HepG2 (cell line): ENCODE measurements at regions not wholly inside any gene's neighbourhood (a gene's known extent, or its start where the extent isn't known, plus 50 kb on each side); places are given as distances from the start of the nearest gene placed in this dataset.
A peak's percentile ranks its signal among the peaks of the same experiment; 100 is the strongest.

ENCODE experiments used
- ATAC-seq: fragments of 200-7000 bp; cut with Tn5 transposase; 3 replicates; pipeline ENCODE4 v1.9.1; 2020; ENCODE audit warnings: mild to moderate bottlenecking, moderate library complexity
- BruUV-seq: library from RNA; stranded (reverse); fragments of 400-500 nt; replicated peaks from 2 replicates; lab custom pipeline; 2021; lab: Mats Ljungman, UMichigan
- CTCF ChIA-PET: fragments of 300-600 bp; formaldehyde crosslinking; extraction: SDS; loops from one replicate; lab custom pipeline; 2021; ENCODE audit warnings: low total read pairs, inconsistent platforms, low intra/inter-chr PET ratio; lab: Yijun Ruan, JAX
- POLR2A ChIA-PET: fragments of 350-600 bp; sonication (Branson Sonifier 250); formaldehyde crosslinking; loops from one replicate; lab custom pipeline; 2020; ENCODE audit warnings: antibody characterized with exemption, inconsistent platforms; lab: Yijun Ruan, JAX
- DNase-seq: peaks from one replicate; pipeline ENCODE4 v3.0.0-alpha.2; 2015; ENCODE audit warnings: low spot score
- FAIRE-seq: peaks from 3 replicates; lab custom pipeline; 2011; peaks lifted over from hg19 to GRCh38; lab: Jason Lieb, UNC
- H2AFZ ChIP-seq: one replicate; pipeline ENCODE4 v1.6.1; 2011; ENCODE audit warnings: low read length, inconsistent platforms
- H3K27ac ChIP-seq: fragments of 300-600 bp; 3 replicates; pipeline ENCODE4 v1.8.0; 2011; ENCODE audit warnings: mixed run types, mild to moderate bottlenecking, mixed read lengths, low read length, inconsistent platforms; ENCODE audit not compliant: insufficient read depth; ENCODE audit errors: extremely low read length
- H3K27me3 ChIP-seq, 2 experiments: fragments of 200-600 bp in 1 of 2; 2 replicates in 1 of 2; 3 replicates in 1 of 2; pipeline versions ENCODE4 v1.6.0 to v1.8.0; 2011; ENCODE audit warnings: low read length in 2 of 2, mild to moderate bottlenecking in 2 of 2, moderate library complexity in 2 of 2, inconsistent platforms in 1 of 2; ENCODE audit not compliant: insufficient read depth in 2 of 2, control insufficient read depth in 1 of 2
- H3K36me3 ChIP-seq, 2 experiments: fragments of 200-600 bp in 1 of 2; replicated peaks in 1 of 2; 2 replicates in 1 of 2; 3 replicates in 1 of 2; pipeline versions ENCODE4 v1.5.1 to v1.8.0; 2011; ENCODE audit warnings: low read length in 2 of 2, inconsistent platforms in 1 of 2; ENCODE audit not compliant: insufficient read depth in 2 of 2, control insufficient read depth in 1 of 2
- H3K4me1 ChIP-seq: 2 replicates; pipeline ENCODE4 v1.5.1; 2012; ENCODE audit warnings: low read length, inconsistent platforms; ENCODE audit not compliant: insufficient read depth
- H3K4me2 ChIP-seq: 2 replicates; pipeline ENCODE4 v1.6.0; 2011; ENCODE audit warnings: low read depth, low read length, inconsistent platforms
- H3K4me3 ChIP-seq, 3 experiments: fragments of 200-600 bp in 1 of 3; sonication (generic), shearing (Covaris generic) in 1 of 3; replicated peaks in 1 of 3; 2 replicates each; pipeline ENCODE4 v1.5.1; 2011 to 2016; ENCODE audit warnings: low read length in 3 of 3, inconsistent platforms in 2 of 3, low read depth in 2 of 3, mild to moderate bottlenecking in 2 of 3, control low read depth in 1 of 3, mixed read lengths in 1 of 3; ENCODE audit not compliant: insufficient read depth in 1 of 3
- H3K79me2 ChIP-seq: one replicate; pipeline ENCODE4 v1.6.1; 2011; ENCODE audit warnings: low read length, inconsistent platforms; ENCODE audit not compliant: insufficient read depth
- H3K9ac ChIP-seq: 2 replicates; pipeline ENCODE4 v1.6.0; 2011; ENCODE audit warnings: mild to moderate bottlenecking, low read depth, low read length, inconsistent platforms; ENCODE audit not compliant: insufficient read depth
- H3K9me3 ChIP-seq: 2 replicates; pipeline ENCODE4 v1.5.1; 2012; ENCODE audit warnings: mild to moderate bottlenecking, low read length
- H4K20me1 ChIP-seq: 2 replicates; pipeline ENCODE4 v1.6.0; 2011; ENCODE audit warnings: inconsistent platforms, mild to moderate bottlenecking, low read length, moderate library complexity; ENCODE audit not compliant: insufficient read depth
- EZH2 ChIP-seq: conservative IDR thresholded peaks from 2 replicates; pipeline ENCODE4 v1.6.1; 2012; ENCODE audit warnings: mild to moderate bottlenecking, low read depth, low read length, moderate library complexity
- MAFF ChIP-seq: IDR thresholded peaks from 2 replicates; pipeline ENCODE4 v1.6.1; 2011; ENCODE audit warnings: low read depth, low read length, improper control_type of control experiment
- MAFK ChIP-seq, 2 experiments: IDR thresholded peaks in 1 of 2; conservative IDR thresholded peaks in 1 of 2; 2 replicates each; pipeline ENCODE4 v1.6.1; 2011; ENCODE audit warnings: improper control_type of control experiment in 2 of 2, low read length in 2 of 2
- NCOA1 ChIP-seq: sonication (generic); formaldehyde crosslinking; IDR thresholded peaks from 2 replicates; pipeline ENCODE4 v1.9.0; 2021; ENCODE audit warnings: missing genetic modification reagents
- ZFP41 ChIP-seq: sonication (generic); formaldehyde crosslinking; IDR thresholded peaks from 2 replicates; pipeline ENCODE4 v1.4.0; 2020; ENCODE audit warnings: mild to moderate bottlenecking, missing genetic modification reagents, borderline replicate concordance
- ZNF713 ChIP-seq: sonication (generic); formaldehyde crosslinking; IDR thresholded peaks from 2 replicates; pipeline ENCODE4 v1.4.0; 2020; ENCODE audit warnings: mild to moderate bottlenecking, missing genetic modification reagents
- WGBS: methylation state at CpG from one replicate; pipeline ENCODE4 v1.1.6; 2017; ENCODE audit warnings: low lambda C conversion rate; 5-methylcytosine and 5-hydroxymethylcytosine counted together
- in situ Hi-C: cut with HindIII; loops from 2 replicates; pipeline ENCODE4 v1.10.0; 2017; ENCODE audit warnings: low pct_unique_long_range_greater_than_20kb; ENCODE audit not compliant: extremely low pct_ligation_motif_present
- intact Hi-C: fragments of 100-400 bp; cut with micrococcal nuclease; formaldehyde crosslinking; loops from one replicate; pipeline ENCODE4 v1.10.0; 2022; ENCODE audit not compliant: unreplicated experiment
- TF ChIP-seq, protein P1 (sequence below): sonication (generic); formaldehyde crosslinking; IDR thresholded peaks from 2 replicates; pipeline ENCODE4 v1.5.1; 2020; ENCODE audit warnings: mild to moderate bottlenecking, missing genetic modification reagents, borderline replicate concordance

DNA sequence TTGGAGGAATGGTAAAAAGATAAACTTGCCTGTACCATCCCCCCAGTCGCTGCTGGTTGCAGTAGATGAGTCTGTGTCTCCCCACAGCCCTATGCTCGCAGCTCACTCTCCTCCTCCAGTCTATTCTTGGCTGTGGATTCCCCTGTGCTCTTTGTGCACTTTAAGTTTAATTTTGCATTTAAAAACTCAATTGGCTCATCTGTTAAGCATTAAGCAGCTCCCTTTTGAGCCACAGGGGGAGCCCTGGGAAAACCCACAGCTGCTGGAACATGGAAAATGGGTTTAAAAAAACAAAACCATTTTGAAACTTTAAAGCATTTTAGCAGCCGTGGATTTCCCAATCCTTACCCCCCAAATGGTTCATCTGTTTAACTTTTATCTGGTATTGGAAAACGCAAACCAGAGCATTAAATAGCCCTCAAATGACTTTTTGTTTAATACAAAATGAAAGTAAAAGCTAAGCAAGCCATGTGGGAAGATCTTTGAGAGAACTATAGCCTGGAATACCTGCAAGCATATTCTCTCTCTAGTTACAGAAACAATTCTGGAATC, 536.9 kb downstream of the ZIC1 start (continued):
- TF ChIP-seq, protein P1, sequence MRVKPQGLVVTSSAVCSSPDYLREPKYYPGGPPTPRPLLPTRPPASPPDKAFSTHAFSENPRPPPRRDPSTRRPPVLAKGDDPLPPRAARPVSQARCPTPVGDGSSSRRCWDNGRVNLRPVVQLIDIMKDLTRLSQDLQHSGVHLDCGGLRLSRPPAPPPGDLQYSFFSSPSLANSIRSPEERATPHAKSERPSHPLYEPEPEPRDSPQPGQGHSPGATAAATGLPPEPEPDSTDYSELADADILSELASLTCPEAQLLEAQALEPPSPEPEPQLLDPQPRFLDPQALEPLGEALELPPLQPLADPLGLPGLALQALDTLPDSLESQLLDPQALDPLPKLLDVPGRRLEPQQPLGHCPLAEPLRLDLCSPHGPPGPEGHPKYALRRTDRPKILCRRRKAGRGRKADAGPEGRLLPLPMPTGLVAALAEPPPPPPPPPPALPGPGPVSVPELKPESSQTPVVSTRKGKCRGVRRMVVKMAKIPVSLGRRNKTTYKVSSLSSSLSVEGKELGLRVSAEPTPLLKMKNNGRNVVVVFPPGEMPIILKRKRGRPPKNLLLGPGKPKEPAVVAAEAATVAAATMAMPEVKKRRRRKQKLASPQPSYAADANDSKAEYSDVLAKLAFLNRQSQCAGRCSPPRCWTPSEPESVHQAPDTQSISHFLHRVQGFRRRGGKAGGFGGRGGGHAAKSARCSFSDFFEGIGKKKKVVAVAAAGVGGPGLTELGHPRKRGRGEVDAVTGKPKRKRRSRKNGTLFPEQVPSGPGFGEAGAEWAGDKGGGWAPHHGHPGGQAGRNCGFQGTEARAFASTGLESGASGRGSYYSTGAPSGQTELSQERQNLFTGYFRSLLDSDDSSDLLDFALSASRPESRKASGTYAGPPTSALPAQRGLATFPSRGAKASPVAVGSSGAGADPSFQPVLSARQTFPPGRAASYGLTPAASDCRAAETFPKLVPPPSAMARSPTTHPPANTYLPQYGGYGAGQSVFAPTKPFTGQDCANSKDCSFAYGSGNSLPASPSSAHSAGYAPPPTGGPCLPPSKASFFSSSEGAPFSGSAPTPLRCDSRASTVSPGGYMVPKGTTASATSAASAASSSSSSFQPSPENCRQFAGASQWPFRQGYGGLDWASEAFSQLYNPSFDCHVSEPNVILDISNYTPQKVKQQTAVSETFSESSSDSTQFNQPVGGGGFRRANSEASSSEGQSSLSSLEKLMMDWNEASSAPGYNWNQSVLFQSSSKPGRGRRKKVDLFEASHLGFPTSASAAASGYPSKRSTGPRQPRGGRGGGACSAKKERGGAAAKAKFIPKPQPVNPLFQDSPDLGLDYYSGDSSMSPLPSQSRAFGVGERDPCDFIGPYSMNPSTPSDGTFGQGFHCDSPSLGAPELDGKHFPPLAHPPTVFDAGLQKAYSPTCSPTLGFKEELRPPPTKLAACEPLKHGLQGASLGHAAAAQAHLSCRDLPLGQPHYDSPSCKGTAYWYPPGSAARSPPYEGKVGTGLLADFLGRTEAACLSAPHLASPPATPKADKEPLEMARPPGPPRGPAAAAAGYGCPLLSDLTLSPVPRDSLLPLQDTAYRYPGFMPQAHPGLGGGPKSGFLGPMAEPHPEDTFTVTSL, result no peak
- TF ChIP-seq, all 625 proteins: peak for 6

DNA sequence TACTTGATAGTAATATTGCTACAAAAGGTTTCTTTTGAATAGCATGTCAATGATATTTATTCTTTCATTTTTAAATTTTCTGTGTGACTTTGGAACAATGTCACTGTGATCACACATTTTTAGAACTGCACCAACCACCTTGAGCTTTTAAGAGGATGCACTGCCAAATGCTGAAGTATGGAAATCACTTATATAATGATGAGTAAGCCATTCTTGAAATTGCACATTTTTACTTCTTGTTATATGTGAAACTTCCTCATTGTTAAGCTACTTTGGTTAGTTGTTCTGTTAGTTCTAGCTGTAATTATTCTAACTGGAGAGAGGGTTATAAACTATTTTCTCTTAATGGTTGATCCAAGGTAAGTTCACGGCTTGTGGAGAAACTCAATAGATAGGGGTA, 547.5 kb downstream of the ZIC1 start:
- H4K20me1 ChIP-seq, result no peaks in the 10 kb centered on the region
- no peak overlapping the region for H3K4me3 ChIP-seq
- no peak for FAIRE-seq
- no peak overlapping the region for H2AFZ ChIP-seq
- ChIA-PET CTCF (no interaction called here), POLR2A (no interaction called here)
- WGBS, result 0% methylated on average over 1 of the region's 1 CpG
- H3K4me1 ChIP-seq, result no peaks in the 10 kb centered on the region
- no peak overlapping the region for H3K9ac ChIP-seq
- H3K27ac ChIP-seq, result no peak overlapping the region
- H3K27me3 ChIP-seq, result no peaks in the 10 kb centered on the region
- no TSS peak for BruUV-seq
- no peaks in the 10 kb centered on the region for H3K36me3 ChIP-seq
- H3K79me2 ChIP-seq, result no peaks in the 10 kb centered on the region
- no peak overlapping the region for H3K4me2 ChIP-seq
- no peaks in the 10 kb centered on the region for H3K9me3 ChIP-seq
- TF ChIP-seq EZH2 (no peak), NCOA1 (CRISPR knock-in tag) (no peak), MAFK (conservative IDR thresholded peaks at IDR 0.05 in 1 of 2, IDR thresholded peaks at IDR 0.05 in 1 of 2; ENCODE audit: low read length in 2 of 2) (peak; percentile 61 to 82; a peak in 3 of 4 replicates), MAFF (peak; percentile 76), ZNF713 (CRISPR knock-in tag) (no peak), ZFP41 (CRISPR knock-in tag) (no peak)
- ATAC-seq, result no peak
- intact Hi-C loops, result no loop called here
- in situ Hi-C loops, result no loop called here
- DNase-seq, result no peak
